IPS-18c (cell line): ENCODE measurements at regions not wholly inside any gene's neighbourhood (a gene's known extent, or its start where the extent isn't known, plus 50 kb on each side); places are given as distances from the start of the nearest gene placed in this dataset.
"Not testable (repeated sequence)": the region's sequence is repeated elsewhere in the genome, so short reads cannot be mapped to it uniquely, and the experiment has no call there.

ENCODE experiments used
- H3K4me3 ChIP-seq: 2 replicates; pipeline ENCODE4 v1.7.0; 2013; ENCODE audit warnings: low read depth, mild to moderate bottlenecking, low read length, moderate library complexity; ENCODE audit not compliant: insufficient read depth
- H3K9me3 ChIP-seq: one replicate; pipeline ENCODE4 v1.6.1; 2013; ENCODE audit warnings: mild to moderate bottlenecking, low read length, moderate library complexity; ENCODE audit not compliant: control insufficient read depth, insufficient read depth

DNA sequence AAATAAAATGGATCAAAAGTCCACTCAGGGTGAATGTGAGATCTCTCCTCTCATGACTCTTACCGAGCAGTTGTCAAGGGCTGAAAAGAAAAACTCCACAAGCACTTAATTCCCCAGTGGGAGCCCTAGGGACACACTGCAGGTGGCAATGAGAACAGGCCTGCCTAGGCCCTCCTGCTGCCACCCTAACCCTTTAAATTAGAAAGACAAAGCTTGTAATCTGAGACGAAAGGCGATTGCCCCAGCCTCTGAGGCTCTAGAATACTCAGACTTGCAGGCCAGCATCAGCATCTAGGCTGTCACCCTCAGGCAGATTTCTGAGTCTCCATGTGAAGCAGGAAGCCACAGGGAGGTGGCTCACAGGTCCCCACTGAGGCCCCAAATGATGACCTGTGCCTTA, 457.0 kb upstream of the MYT1L start:
- H3K4me3 ChIP-seq: no peak overlapping the region
- H3K9me3 ChIP-seq: no peaks in the 10 kb centered on the region

DNA sequence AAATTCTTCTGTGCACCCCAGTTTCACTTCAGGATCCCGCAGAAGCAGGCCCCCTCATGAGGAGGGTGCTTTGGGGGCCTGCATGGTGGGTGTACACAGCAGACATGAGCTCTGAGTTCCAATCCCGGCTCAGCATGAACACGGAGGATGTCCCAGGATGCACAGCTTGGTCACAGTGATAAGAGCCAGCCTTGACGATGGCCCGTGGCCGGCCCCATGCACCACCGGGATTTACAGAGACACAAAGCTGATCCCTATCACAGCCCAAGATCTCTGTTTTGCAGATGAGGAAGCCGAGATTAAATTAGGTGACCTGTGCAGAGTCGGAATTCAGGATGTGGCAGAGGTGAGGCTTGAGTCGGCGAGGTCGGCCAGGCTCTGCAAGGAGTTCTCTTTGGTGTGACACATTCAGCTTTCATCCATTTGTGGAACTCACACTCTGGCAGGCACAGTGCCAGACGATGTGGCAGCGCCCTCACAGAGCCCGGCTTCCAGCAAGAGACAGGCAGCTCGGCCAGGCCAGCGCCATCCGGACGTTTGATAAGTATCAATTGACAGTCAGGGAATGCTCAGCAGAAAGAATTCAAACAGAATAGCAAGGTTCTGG, 456.3 kb upstream of the MYT1L start:
- Histone ChIP-seq H3K4me3 (no peak overlapping the region), H3K9me3 (no peaks in the 10 kb centered on the region)

DNA sequence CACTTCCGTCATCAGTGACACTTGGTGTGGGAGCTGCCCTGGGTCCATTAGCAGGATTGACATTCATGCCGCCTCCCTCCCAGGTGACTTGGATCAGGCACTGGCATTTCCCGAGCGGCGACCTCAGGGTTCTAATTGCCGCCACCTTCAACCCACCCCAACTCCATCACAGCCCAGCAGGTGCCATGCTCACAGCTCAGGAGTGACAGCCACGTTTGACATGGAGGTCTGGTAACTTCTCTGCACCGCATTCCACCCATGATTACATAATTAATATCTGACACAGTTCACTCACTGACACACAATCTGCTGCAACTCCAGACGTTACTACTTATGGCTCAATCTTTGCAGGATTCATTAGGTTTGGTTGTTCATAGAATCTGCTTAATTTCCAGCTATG, 450.9 kb upstream of the MYT1L start:
- H3K9me3 ChIP-seq: no peaks in the 10 kb centered on the region

DNA sequence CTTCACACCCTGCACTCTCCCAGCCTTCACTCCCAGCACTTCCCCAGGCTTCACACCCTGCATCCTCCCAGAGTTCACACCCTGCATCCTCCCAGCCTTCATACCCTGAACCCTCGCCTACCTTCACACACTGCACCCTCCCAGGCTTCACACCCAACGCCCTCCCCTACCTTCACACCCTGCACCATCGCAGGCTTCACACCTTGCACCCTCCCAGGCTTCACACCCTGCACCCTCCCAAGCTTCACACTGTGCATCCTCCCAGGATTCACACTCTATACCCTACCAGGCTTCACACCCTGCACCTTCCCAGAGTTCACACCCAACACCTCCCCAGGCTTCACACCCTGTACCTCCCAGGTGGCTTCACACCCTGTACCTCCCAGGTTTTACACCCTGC, 448.7 kb upstream of the MYT1L start:
- Histone ChIP-seq H3K4me3 (no peak overlapping the region), H3K9me3 (no peaks in the 10 kb centered on the region)

More for the DNA sequence above, 450.9 kb upstream of the MYT1L start:
- no peak overlapping the region for H3K4me3 ChIP-seq

DNA sequence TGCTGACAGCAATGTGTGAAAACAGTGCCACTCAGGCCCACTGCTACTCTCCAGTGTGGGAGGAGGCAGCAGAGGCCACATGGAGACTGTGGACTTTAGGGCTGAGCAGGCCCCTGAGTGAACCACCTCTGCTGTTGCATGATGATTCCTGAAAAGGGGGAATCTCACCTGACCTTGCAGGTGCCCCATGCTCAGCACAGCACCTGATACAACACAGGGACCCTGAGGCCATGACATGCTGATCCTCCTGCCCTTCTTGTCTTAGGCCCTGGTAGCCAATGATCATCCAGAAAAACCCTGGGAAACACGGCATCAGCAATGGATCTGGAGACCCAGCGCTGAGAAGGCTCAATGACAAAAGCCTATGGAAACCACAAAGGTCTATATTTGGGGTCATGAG, 446.8 kb upstream of the MYT1L start:
- no peaks in the 10 kb centered on the region for H3K9me3 ChIP-seq
- H3K4me3 ChIP-seq: no peak overlapping the region

- Histone ChIP-seq H3K4me3 (no peak overlapping the region), H3K9me3 (no peaks in the 10 kb centered on the region)
These were observed 446.1 kb upstream of the MYT1L start for GRCh38 chr2:2777213-2777612.

DNA sequence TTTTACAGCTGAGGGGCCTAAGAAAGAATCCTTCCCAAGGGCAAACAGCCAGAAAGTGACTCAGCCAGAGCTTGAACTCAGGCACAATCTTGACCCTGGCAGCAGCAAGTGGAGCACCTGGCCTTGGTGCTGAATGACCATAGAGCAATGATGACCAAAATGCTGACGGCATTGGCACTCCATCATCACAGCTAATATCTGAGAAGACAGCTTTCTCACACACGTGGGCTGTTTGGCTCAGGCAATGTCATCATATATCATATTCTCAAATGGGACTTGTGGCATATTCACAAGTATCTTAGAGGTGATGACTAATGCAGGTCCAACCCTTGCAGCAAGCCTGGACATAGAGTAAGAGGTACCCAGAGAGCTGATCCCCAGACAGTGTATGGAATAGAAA, 443.9 kb upstream of the MYT1L start:
- H3K4me3 ChIP-seq: no peak overlapping the region
- H3K9me3 ChIP-seq: no peaks in the 10 kb centered on the region

DNA sequence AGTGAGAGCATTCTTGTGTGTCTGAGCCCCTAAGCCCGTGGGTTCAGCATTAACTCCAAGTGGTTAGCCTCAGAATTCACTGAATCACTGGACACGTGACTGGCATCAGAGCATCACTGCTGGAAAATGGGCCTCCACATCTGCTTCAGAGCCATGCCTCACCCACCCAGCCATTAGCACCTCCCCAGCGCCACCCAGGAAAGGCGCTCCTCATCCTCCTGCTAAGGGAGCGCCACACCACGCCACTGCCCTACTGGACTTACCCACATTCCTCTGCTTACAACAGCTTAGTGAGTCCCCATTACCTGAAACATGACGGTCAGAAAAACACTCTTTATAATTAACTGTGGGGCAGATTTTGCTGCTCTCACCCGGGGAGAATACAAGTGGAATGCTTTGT, 442.6 kb upstream of the MYT1L start:
- H3K4me3 ChIP-seq: no peak overlapping the region
- no peaks in the 10 kb centered on the region for H3K9me3 ChIP-seq

GRCh38 chr2:2773080-2773479, 442.0 kb upstream of the MYT1L start:
- H3K4me3 ChIP-seq, H3K9me3 ChIP-seq: not testable (repeated sequence)

- Histone ChIP-seq H3K9me3 (no peaks in the 10 kb centered on the region), H3K4me3 (no peak overlapping the region)
These were observed 440.8 kb upstream of the MYT1L start for GRCh38 chr2:2771721-2772411.

DNA sequence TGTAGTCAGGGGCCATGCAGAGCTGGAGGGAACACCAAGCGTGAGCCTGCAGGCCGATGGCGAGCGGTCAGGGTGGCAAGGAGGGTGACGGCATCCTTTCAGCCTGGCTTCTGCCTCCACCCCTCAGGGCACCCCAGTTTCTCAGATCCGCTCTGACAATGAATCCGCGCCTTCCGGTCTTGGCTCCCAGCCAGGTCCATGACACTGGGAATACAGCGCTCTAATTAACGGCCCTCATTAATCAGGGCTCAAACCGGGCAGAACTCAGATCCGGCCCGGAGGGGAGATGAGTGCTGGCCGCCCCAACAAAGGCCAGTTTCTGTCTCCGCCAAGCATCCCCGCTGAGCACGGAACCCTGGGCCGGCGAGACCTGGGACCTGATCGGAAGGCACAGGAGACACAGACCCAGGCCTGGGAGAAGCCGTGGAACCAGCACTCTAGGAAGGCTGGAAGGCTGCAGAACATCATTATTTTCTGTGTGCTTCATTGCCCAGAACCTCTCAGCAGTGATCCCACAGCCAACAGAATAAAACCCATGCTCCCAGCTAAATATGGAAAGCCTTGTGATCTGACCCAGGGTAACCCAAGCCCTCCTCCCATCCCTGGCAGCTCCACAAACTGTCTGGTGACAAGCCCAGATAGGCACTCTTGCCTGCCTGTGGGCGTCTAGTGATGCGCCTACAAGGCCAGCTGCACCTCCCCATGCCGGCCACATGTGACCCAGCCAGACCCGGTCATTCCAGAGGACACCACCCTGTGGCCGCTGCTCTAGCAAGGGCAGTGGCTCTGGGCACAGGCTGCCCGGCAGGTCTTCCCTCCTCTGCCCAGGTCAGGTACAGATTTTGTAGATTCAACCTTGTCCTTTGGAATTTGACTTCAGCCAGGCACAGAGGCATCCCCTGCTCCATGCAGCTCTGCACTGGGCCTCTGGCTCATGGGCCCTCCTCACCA, 438.7 kb upstream of the MYT1L start:
- no peak overlapping the region for H3K4me3 ChIP-seq
- H3K9me3 ChIP-seq: no peaks in the 10 kb centered on the region

DNA sequence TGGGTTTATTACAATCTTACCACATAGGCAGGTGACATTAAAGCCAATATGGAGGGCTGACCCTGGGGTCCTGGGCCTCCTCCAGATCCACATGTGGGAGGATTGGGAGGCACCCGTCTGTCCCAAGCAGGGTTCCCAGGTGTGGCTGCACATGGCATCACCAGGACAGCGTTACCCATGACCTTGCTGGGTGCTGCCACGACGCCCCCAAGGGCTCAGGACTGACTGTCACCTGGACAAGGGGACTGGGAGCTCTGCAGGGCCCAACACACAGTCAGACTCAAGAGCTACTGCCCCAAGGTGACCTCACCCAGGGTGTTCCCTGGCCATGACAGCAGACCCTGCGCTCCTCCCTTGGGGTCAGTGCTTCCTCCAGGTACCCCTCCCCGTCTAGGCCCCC, 437.4 kb upstream of the MYT1L start:
- H3K4me3 ChIP-seq: no peak overlapping the region
- no peaks in the 10 kb centered on the region for H3K9me3 ChIP-seq

DNA sequence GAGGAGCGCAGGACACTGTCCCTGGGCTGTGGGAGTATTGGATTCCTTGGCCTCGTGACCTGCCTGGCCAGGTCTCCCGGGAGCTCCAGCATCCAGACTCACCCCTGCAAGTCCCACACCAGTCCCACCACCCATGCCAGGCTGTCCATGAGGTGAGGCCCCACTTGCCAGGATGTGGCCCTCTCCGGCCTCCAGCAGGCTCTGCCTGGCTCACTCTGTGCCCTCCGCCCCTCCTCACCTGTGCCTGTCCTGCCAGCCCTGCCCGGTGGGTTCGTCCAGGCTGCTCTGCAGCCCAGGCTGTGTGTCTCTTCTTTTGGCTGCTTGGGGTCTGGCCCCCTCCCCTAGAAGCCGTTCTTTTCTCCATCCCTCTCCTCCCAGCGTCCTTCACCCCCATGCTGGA, 436.8 kb upstream of the MYT1L start:
- H3K4me3 ChIP-seq: no peak overlapping the region
- H3K9me3 ChIP-seq: no peaks in the 10 kb centered on the region

- H3K9me3 ChIP-seq: no peaks in the 10 kb centered on the region
- no peak overlapping the region for H3K4me3 ChIP-seq
These were observed 434.9 kb upstream of the MYT1L start for GRCh38 chr2:2765839-2766495.

DNA sequence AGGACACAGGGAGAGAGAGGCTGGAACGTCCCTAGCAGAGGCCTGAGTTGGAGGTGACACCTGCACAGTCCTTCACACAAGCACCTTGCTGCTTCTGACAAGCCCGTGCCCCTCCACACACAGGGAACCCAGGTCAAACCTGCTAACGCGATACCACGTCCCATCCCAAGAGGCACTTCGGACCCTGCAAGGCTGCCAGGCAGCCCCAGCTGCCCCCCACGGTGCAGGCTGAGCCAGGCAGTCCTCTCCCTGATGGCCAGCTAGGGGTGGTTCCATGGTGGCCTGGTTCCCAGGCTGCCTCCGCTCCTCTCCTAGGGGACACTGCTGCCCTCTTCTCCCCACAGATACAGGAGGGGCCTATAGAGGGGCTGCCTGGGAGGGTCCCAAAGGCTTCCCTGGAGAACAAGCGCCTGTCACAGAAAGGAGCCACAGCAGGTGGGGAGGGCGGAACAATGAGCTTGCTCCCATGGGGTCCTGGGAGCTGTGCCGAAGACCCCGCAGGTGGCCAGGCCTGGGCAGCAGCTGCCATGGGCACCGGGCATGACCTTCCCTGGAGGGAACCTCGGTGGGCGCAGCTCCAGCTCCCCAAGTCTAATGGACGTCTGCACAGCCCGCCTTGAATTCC, 434.2 kb upstream of the MYT1L start:
- Histone ChIP-seq H3K4me3 (no peak overlapping the region), H3K9me3 (peaks cover 4% of the 10 kb centered on the region)

DNA sequence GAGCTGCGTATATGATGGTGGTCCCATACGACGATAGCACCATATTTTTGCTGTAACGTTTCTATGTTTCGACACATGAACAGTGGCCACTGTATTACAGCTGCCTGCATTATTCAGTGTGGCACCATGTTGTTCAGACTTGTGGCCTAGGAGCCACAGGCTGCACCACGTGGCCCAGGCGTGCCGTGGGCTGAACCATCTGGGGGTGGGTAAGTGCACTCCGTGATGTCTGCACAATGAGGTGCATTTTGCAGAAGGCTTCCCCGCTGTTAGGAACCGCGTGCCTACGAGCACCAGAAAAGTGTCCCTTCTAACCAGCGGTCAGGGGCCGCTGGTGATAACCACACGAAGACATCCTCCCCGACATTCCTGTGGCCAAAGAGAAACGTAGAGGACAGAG, 433.7 kb upstream of the MYT1L start:
- no peak overlapping the region for H3K4me3 ChIP-seq
- H3K9me3 ChIP-seq: peaks cover 4% of the 10 kb centered on the region

- peaks cover 4% of the 10 kb centered on the region for H3K9me3 ChIP-seq
- H3K4me3 ChIP-seq: no peak overlapping the region
These were observed 432.9 kb upstream of the MYT1L start for GRCh38 chr2:2764001-2764355.
